ENCODE measurements at regions not wholly inside any gene's neighbourhood (a gene's known extent, or its start where the extent isn't known, plus 50 kb on each side); places are given as distances from the start of the nearest gene placed in this dataset.

GRCh38 chr1:193462629-193463320 is 276.4 kb upstream of the B3GALT2 start:
- no peak overlapping the region for H3K9ac ChIP-seq (ENCODE audit: low read length in 3 of 3)
- no peak for TF ChIP-seq CTCF (IDR thresholded peaks at IDR 0.05; ENCODE audit: borderline replicate concordance, extremely low read depth, insufficient read depth)
- H3K27ac ChIP-seq (ENCODE audit: low read depth in 2 of 2, low read length in 2 of 2) = no peak overlapping the region
- no peaks in the 10 kb centered on the region for H3K9me3 ChIP-seq (ENCODE audit: control insufficient read depth in 2 of 3, insufficient read depth in 1 of 3, low read length in 3 of 3)
- no peak overlapping the region for H3K4me3 ChIP-seq (ENCODE audit: low read length in 3 of 3)
- no peaks in the 10 kb centered on the region for H3K4me1 ChIP-seq (ENCODE audit: control insufficient read depth in 2 of 3, insufficient read depth in 2 of 3, low read depth in 1 of 3, low read length in 3 of 3)
- H3K27me3 ChIP-seq (ENCODE audit: control insufficient read depth, insufficient read depth, low read length) = no peaks in the 10 kb centered on the region
- intact Hi-C loops (cut with DNase I) = no loop called here
- no peaks in the 10 kb centered on the region for H3K36me3 ChIP-seq (ENCODE audit: control insufficient read depth in 2 of 3, insufficient read depth in 3 of 3, low read length in 3 of 3)
- DNase-seq = peak in 1 of 5 donors; percentile 3
- no peak for FAIRE-seq

GRCh38 chr1:193458628-193459027 is 272.2 kb upstream of the B3GALT2 start:
- Histone ChIP-seq H3K4me1 (ENCODE audit: control insufficient read depth in 2 of 3, insufficient read depth in 2 of 3, low read depth in 1 of 3, low read length in 3 of 3) (no peaks in the 10 kb centered on the region), H3K9ac (ENCODE audit: low read length in 3 of 3) (no peak overlapping the region), H3K27me3 (ENCODE audit: control insufficient read depth, insufficient read depth, low read length) (no peaks in the 10 kb centered on the region), H3K36me3 (ENCODE audit: control insufficient read depth in 2 of 3, insufficient read depth in 3 of 3, low read length in 3 of 3) (no peaks in the 10 kb centered on the region), H3K27ac (ENCODE audit: low read depth in 2 of 2, low read length in 2 of 2) (no peak overlapping the region), H3K9me3 (ENCODE audit: control insufficient read depth in 2 of 3, insufficient read depth in 1 of 3, low read length in 3 of 3) (no peaks in the 10 kb centered on the region), H3K4me3 (ENCODE audit: low read length in 3 of 3) (no peak overlapping the region)
- intact Hi-C loops (cut with DNase I) = no loop called here
- no peak for DNase-seq
- FAIRE-seq = no peak
- no peak for TF ChIP-seq CTCF (IDR thresholded peaks at IDR 0.05; ENCODE audit: borderline replicate concordance, extremely low read depth, insufficient read depth)

GRCh38 chr1:193457676-193458075 is 271.3 kb upstream of the B3GALT2 start:
- peak in 1 of 5 donors; percentile 21 for DNase-seq
- FAIRE-seq = no peak
- H3K27ac ChIP-seq (ENCODE audit: low read depth in 2 of 2, low read length in 2 of 2) = no peak overlapping the region

More at GRCh38 chr1:193457676-193458075, 271.3 kb upstream of the B3GALT2 start:
- no peaks in the 10 kb centered on the region for H3K27me3 ChIP-seq (ENCODE audit: control insufficient read depth, insufficient read depth, low read length)
- H3K9me3 ChIP-seq (ENCODE audit: control insufficient read depth in 2 of 3, insufficient read depth in 1 of 3, low read length in 3 of 3) = no peaks in the 10 kb centered on the region
- no peaks in the 10 kb centered on the region for H3K36me3 ChIP-seq (ENCODE audit: control insufficient read depth in 2 of 3, insufficient read depth in 3 of 3, low read length in 3 of 3)
- intact Hi-C loops (cut with DNase I) = no loop called here
- no peak overlapping the region for H3K4me3 ChIP-seq (ENCODE audit: low read length in 3 of 3)
- no peak for TF ChIP-seq CTCF (IDR thresholded peaks at IDR 0.05; ENCODE audit: borderline replicate concordance, extremely low read depth, insufficient read depth)
- H3K4me1 ChIP-seq (ENCODE audit: control insufficient read depth in 2 of 3, insufficient read depth in 2 of 3, low read depth in 1 of 3, low read length in 3 of 3) = no peaks in the 10 kb centered on the region
- H3K9ac ChIP-seq (ENCODE audit: low read length in 3 of 3) = no peak overlapping the region

Data from kidney (tissue), 13 donors.